ENCODE measurements at regions not wholly inside any gene's neighbourhood (a gene's known extent, or its start where the extent isn't known, plus 50 kb on each side); places are given as distances from the start of the nearest gene placed in this dataset.

GRCh38 chr7:51645702-51646298 lies 329.2 kb upstream of the COBL start:
- DNase-seq (ENCODE audit: extremely low read depth, low read depth, low spot score): no peak

- no peak for DNase-seq (ENCODE audit: extremely low read depth, low read depth, low spot score)
These were observed 328.6 kb upstream of the COBL start for GRCh38 chr7:51645255-51645654.

GRCh38 chr7:51644216-51644615 lies 327.6 kb upstream of the COBL start:
- no peak for DNase-seq (ENCODE audit: extremely low read depth, low read depth, low spot score)

GRCh38 chr7:51640841-51641240 lies 324.2 kb upstream of the COBL start:
- DNase-seq (ENCODE audit: extremely low read depth, low read depth, low spot score): no peak

GRCh38 chr7:51639661-51640334 lies 323.2 kb upstream of the COBL start:
- DNase-seq (ENCODE audit: extremely low read depth, low read depth, low spot score): no peak

- DNase-seq (ENCODE audit: extremely low read depth, low read depth, low spot score): no peak
These were observed 319.9 kb upstream of the COBL start for GRCh38 chr7:51636503-51636902.

GRCh38 chr7:51635775-51636174 lies 319.2 kb upstream of the COBL start:
- DNase-seq (ENCODE audit: extremely low read depth, low read depth, low spot score): no peak

GRCh38 chr7:51634538-51634937 lies 317.9 kb upstream of the COBL start:
- DNase-seq (ENCODE audit: extremely low read depth, low read depth, low spot score): no peak

- no peak for DNase-seq (ENCODE audit: extremely low read depth, low read depth, low spot score)
These were observed 317.4 kb upstream of the COBL start for GRCh38 chr7:51634025-51634424.

- DNase-seq (ENCODE audit: extremely low read depth, low read depth, low spot score): no peak
These were observed 317.0 kb upstream of the COBL start for GRCh38 chr7:51633596-51633995.

- DNase-seq (ENCODE audit: extremely low read depth, low read depth, low spot score): no peak
These were observed 316.4 kb upstream of the COBL start for GRCh38 chr7:51633006-51633405.

GRCh38 chr7:51630933-51631332 lies 314.3 kb upstream of the COBL start:
- DNase-seq (ENCODE audit: extremely low read depth, low read depth, low spot score): no peak

GRCh38 chr7:51629206-51629605 lies 312.6 kb upstream of the COBL start:
- no peak for DNase-seq (ENCODE audit: extremely low read depth, low read depth, low spot score)

GRCh38 chr7:51621956-51622355 lies 305.3 kb upstream of the COBL start:
- no peak for DNase-seq (ENCODE audit: extremely low read depth, low read depth, low spot score)

- no peak for DNase-seq (ENCODE audit: extremely low read depth, low read depth, low spot score)
These were observed 304.1 kb upstream of the COBL start for GRCh38 chr7:51620706-51621105.

GRCh38 chr7:51619880-51620279 lies 303.3 kb upstream of the COBL start:
- DNase-seq (ENCODE audit: extremely low read depth, low read depth, low spot score): no peak

GRCh38 chr7:51617686-51618085 lies 301.1 kb upstream of the COBL start:
- no peak for DNase-seq (ENCODE audit: extremely low read depth, low read depth, low spot score)

GRCh38 chr7:51613911-51614357 lies 297.3 kb upstream of the COBL start:
- DNase-seq (ENCODE audit: extremely low read depth, low read depth, low spot score): no peak

- no peak for DNase-seq (ENCODE audit: extremely low read depth, low read depth, low spot score)
These were observed 295.3 kb upstream of the COBL start for GRCh38 chr7:51611937-51612336.

- DNase-seq (ENCODE audit: extremely low read depth, low read depth, low spot score): no peak
These were observed 290.8 kb upstream of the COBL start for GRCh38 chr7:51607447-51607846.

- DNase-seq (ENCODE audit: extremely low read depth, low read depth, low spot score): no peak
These were observed 290.1 kb upstream of the COBL start for GRCh38 chr7:51606601-51607154.

- no peak for DNase-seq (ENCODE audit: extremely low read depth, low read depth, low spot score)
These were observed 285.8 kb upstream of the COBL start for GRCh38 chr7:51602376-51602775.
